HFF-Myc (cell line): ENCODE measurements at regions not wholly inside any gene's neighbourhood (a gene's known extent, or its start where the extent isn't known, plus 50 kb on each side); places are given as distances from the start of the nearest gene placed in this dataset.

Source experiments
- DNase-seq: peaks from one replicate; pipeline ENCODE4 v3.0.0-alpha.2; 2011; ENCODE audit warnings: low read depth; ENCODE audit errors: extremely low read depth
- H3K4me3 ChIP-seq: replicated peaks from 2 replicates; pipeline ENCODE4 v1.5.1; 2011; ENCODE audit warnings: low read depth, mild to moderate bottlenecking, control low read depth, low read length
- CTCF ChIP-seq: IDR thresholded peaks from 2 replicates; pipeline ENCODE4 v1.5.1; 2012; ENCODE audit warnings: mild to moderate bottlenecking, low read depth, low read length, control low read depth; ENCODE audit errors: missing control alignments

- no peak for TF ChIP-seq CTCF
- no peak overlapping the region for H3K4me3 ChIP-seq
- no peak for DNase-seq
Observed at GRCh38 chr6:144335311-144335861, 50.3 kb downstream of the UTRN start.

GRCh38 chr6:144335914-144336313, 50.8 kb downstream of the UTRN start:
- DNase-seq: no peak
- H3K4me3 ChIP-seq: no peak overlapping the region
- TF ChIP-seq CTCF: no peak

- TF ChIP-seq CTCF: no peak
- H3K4me3 ChIP-seq: no peak overlapping the region
- DNase-seq: no peak
Observed at GRCh38 chr6:144336900-144337299, 51.8 kb downstream of the UTRN start.

GRCh38 chr6:144338474-144338873, 53.3 kb downstream of the UTRN start:
- no peak for DNase-seq
- H3K4me3 ChIP-seq: no peak overlapping the region
- TF ChIP-seq CTCF: no peak

- no peak for DNase-seq
Observed at GRCh38 chr6:144338951-144339700, 54.0 kb downstream of the UTRN start.

GRCh38 chr6:144339859-144340452, 54.8 kb downstream of the UTRN start:
- DNase-seq: no peak
- TF ChIP-seq CTCF: no peak
- H3K4me3 ChIP-seq: no peak overlapping the region

More at GRCh38 chr6:144338951-144339700, 54.0 kb downstream of the UTRN start:
- no peak overlapping the region for H3K4me3 ChIP-seq
- TF ChIP-seq CTCF: no peak
